A549 (cell line): ENCODE measurements at regions not wholly inside any gene's neighbourhood (a gene's known extent, or its start where the extent isn't known, plus 50 kb on each side); places are given as distances from the start of the nearest gene placed in this dataset.

Experiments
- ATAC-seq, 2 experiments: fragments of 200-7000 bp in 1 of 2; fragments of >200 bp in 1 of 2; cut with Nextera tagmentation in 1 of 2; cut with Tn5 transposase in 1 of 2; 3 replicates each; pipeline versions ENCODE4 v1.8.0 to v1.9.1; 2018 to 2020; ENCODE audit warnings: mild to moderate bottlenecking in 1 of 2, moderate library complexity in 1 of 2
- CTCF ChIA-PET: fragments of 300-600 bp; sonication (Branson Sonifier 250); formaldehyde crosslinking; extraction: SDS; loops from one replicate; lab custom pipeline; 2021; ENCODE audit warnings: antibody characterized with exemption, inconsistent platforms; lab: Yijun Ruan, JAX
- POLR2A ChIA-PET: fragments of 350-600 bp; formaldehyde crosslinking; extraction: SDS; loops from one replicate; lab custom pipeline; 2021; ENCODE audit warnings: antibody characterized with exemption, inconsistent platforms; lab: Yijun Ruan, JAX
- DNase-seq, 2 experiments: peaks; one replicate each; pipeline versions ENCODE4 v3.0.0 to v3.0.0-alpha.2; 2011 to 2016; ENCODE audit warnings: low read depth in 1 of 2, low spot score in 1 of 2
- FAIRE-seq: peaks from 2 replicates; lab custom pipeline; 2011; peaks lifted over from hg19 to GRCh38; lab: Jason Lieb, UNC
- H3K27ac ChIP-seq, 2 experiments: fragments of >200 bp; sonication (Bioruptor Twin); formaldehyde crosslinking; 3 replicates each; pipeline ENCODE4 v1.5.1; 2016 to 2017
- H3K4me1 ChIP-seq: fragments of >200 bp; sonication (Bioruptor Twin); formaldehyde crosslinking; 3 replicates; pipeline ENCODE4 v1.6.1; 2016
- H3K4me2 ChIP-seq: fragments of >200 bp; sonication (Bioruptor Twin); formaldehyde crosslinking; 3 replicates; pipeline ENCODE4 v1.6.1; 2016
- H3K4me3 ChIP-seq: fragments of >200 bp; sonication (Bioruptor Twin); formaldehyde crosslinking; 3 replicates; pipeline ENCODE4 v1.5.1; 2016
- H3K9me3 ChIP-seq: fragments of >200 bp; sonication (Bioruptor Twin); formaldehyde crosslinking; 3 replicates; pipeline ENCODE4 v1.6.1; 2016
- BHLHE40 ChIP-seq: IDR thresholded peaks from 2 replicates; pipeline ENCODE4 v1.6.1; 2012; ENCODE audit warnings: low read depth, low read length, inconsistent platforms
- CEBPB ChIP-seq, 2 experiments: fragments of >200 bp in 1 of 2; sonication (Bioruptor Twin) in 1 of 2; formaldehyde crosslinking in 1 of 2; IDR thresholded peaks; 2 replicates each; pipeline ENCODE4 v1.6.1; 2012 to 2016
- CHD2 ChIP-seq: fragments of 150-350 bp; IDR thresholded peaks from 2 replicates; pipeline ENCODE4 v1.6.1; 2014; ENCODE audit warnings: low read length; ENCODE audit not compliant: partially characterized antibody
- CTCF ChIP-seq: fragments of >200 bp; sonication (Bioruptor Twin); formaldehyde crosslinking; IDR thresholded peaks from 3 replicates; pipeline ENCODE4 v1.5.1; 2016
- EP300 ChIP-seq, 2 experiments: fragments of >200 bp; sonication (Bioruptor Twin); formaldehyde crosslinking; IDR thresholded peaks; 2 replicates in 1 of 2; 3 replicates in 1 of 2; pipeline ENCODE4 v1.6.1; 2016 to 2017
- FOSL2 ChIP-seq, 2 experiments: fragments of 450-650 bp in 1 of 2; fragments of >200 bp in 1 of 2; sonication (Bioruptor Twin) in 1 of 2; formaldehyde crosslinking; IDR thresholded peaks; 2 replicates each; pipeline versions ENCODE4 v1.5.0 to v1.6.1; 2016 to 2020; ENCODE audit warnings: mild to moderate bottlenecking in 1 of 2, moderate library complexity in 1 of 2
- GATA3 ChIP-seq: IDR thresholded peaks from 2 replicates; pipeline ENCODE4 v1.6.1; 2012; ENCODE audit warnings: borderline replicate concordance
- HEYL ChIP-seq: fragments of 250-450 bp; sonication (Bioruptor Pico); IDR thresholded peaks from 2 replicates; pipeline ENCODE4 v1.8.0; 2021; ENCODE audit warnings: mild to moderate bottlenecking, moderate library complexity
- JUNB ChIP-seq: fragments of >200 bp; sonication (Bioruptor Twin); formaldehyde crosslinking; IDR thresholded peaks from 2 replicates; pipeline ENCODE4 v1.6.1; 2016
- KDM5A ChIP-seq: fragments of 200-600 bp; sonication (generic); IDR thresholded peaks from 2 replicates; pipeline ENCODE4 v1.6.1; 2016; ENCODE audit warnings: antibody characterized with exemption, mild to moderate bottlenecking
- NFE2L2 ChIP-seq: fragments of 150-350 bp; conservative IDR thresholded peaks from 2 replicates; pipeline ENCODE4 v1.6.1; 2014; ENCODE audit warnings: low read length
- NR3C1 ChIP-seq: fragments of >200 bp; sonication (Bioruptor Twin); formaldehyde crosslinking; IDR thresholded peaks from 3 replicates; pipeline ENCODE4 v1.6.1; 2017
- RAD21 ChIP-seq, 2 experiments: fragments of >200 bp in 1 of 2; sonication (Bioruptor Twin) in 1 of 2; formaldehyde crosslinking in 1 of 2; IDR thresholded peaks in 1 of 2; conservative IDR thresholded peaks in 1 of 2; 2 replicates in 1 of 2; 3 replicates in 1 of 2; pipeline ENCODE4 v1.6.1; 2012 to 2018; ENCODE audit warnings: inconsistent platforms in 1 of 2
- REST ChIP-seq: fragments of 200-600 bp; sonication (generic); IDR thresholded peaks from 2 replicates; pipeline ENCODE4 v1.6.1; 2016; ENCODE audit warnings: antibody characterized with exemption, mild to moderate bottlenecking, moderate library complexity
- ZC3H11A ChIP-seq: fragments of 450-650 bp; IDR thresholded peaks from 2 replicates; pipeline ENCODE4 v1.6.1; 2014; ENCODE audit warnings: antibody characterized with exemption, mild to moderate bottlenecking
- ZFP36 ChIP-seq: fragments of 450-650 bp; IDR thresholded peaks from 2 replicates; pipeline ENCODE4 v1.6.1; 2014; ENCODE audit warnings: borderline replicate concordance; ENCODE audit not compliant: partially characterized antibody
- WGBS: methylation state at CpG from one replicate; pipeline ENCODE4 v1.1.6; 2017; ENCODE audit errors: missing lambda C conversion rate; 5-methylcytosine and 5-hydroxymethylcytosine counted together
- TF ChIP-seq, protein P1 (sequence below): fragments of 250-450 bp; sonication (Bioruptor Pico); IDR thresholded peaks from 2 replicates; pipeline ENCODE4 v1.5.0; 2021; ENCODE audit warnings: mild to moderate bottlenecking, moderate library complexity, borderline replicate concordance
- TF ChIP-seq, protein P2 (sequence below): IDR thresholded peaks from 2 replicates; pipeline ENCODE4 v1.6.1; 2012
- TF ChIP-seq, protein P3 (sequence below): IDR thresholded peaks from 2 replicates; pipeline ENCODE4 v1.6.1; 2012

DNA sequence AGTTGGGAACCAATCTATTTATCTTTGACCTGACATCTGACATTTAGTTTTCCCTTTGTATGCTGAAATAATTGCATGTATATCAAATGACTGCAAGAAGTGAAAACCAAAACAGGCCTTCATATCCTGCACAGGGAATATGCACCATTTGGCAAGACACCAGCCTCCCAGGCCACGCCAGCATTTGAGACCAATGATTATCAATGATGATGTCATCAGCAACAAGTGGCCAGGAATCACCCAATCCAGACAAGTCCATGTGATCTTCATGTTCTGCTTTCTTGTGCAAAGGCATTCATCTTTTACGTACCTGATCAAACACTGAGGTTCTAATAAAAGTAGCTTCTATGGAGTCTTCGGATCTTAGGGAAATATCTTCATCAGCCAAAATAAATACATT, 107.4 kb upstream of the TENT5A start:
- ATAC-seq: no peak
- CTCF ChIA-PET: no interaction called here
- no peak for FAIRE-seq
- no peak overlapping the region for H3K27ac ChIP-seq
- no peaks in the 10 kb centered on the region for H3K9me3 ChIP-seq
- POLR2A ChIA-PET: no interaction called here
- 77% methylated on average over 3 of the region's 3 CpGs for WGBS
- TF ChIP-seq CHD2 (no peak), ZFP36 (no peak), NFE2L2 (no peak), RAD21 (conservative IDR thresholded peaks at IDR 0.05 in 1 of 2, IDR thresholded peaks at IDR 0.05 in 1 of 2) (no peak), HEYL (CRISPR knock-in tag) (no peak), BHLHE40 (no peak)
- TF ChIP-seq, protein P1, sequence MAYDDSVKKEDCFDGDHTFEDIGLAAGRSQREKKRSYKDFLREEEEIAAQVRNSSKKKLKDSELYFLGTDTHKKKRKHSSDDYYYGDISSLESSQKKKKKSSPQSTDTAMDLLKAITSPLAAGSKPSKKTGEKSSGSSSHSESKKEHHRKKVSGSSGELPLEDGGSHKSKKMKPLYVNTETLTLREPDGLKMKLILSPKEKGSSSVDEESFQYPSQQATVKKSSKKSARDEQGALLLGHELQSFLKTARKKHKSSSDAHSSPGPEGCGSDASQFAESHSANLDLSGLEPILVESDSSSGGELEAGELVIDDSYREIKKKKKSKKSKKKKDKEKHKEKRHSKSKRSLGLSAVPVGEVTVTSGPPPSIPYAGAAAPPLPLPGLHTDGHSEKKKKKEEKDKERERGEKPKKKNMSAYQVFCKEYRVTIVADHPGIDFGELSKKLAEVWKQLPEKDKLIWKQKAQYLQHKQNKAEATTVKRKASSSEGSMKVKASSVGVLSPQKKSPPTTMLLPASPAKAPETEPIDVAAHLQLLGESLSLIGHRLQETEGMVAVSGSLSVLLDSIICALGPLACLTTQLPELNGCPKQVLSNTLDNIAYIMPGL (CRISPR knock-in tag): no peak
- no peak overlapping the region for H3K4me3 ChIP-seq
- H3K4me1 ChIP-seq: no peaks in the 10 kb centered on the region
- DNase-seq: no peak
- no peak overlapping the region for H3K4me2 ChIP-seq

GRCh38 chr6:81857812-81858211, 105.3 kb upstream of the TENT5A start:
- ChIA-PET CTCF (interaction anchor here (0.7 kb wide), 1 partner anchor 40 kb away, joined by 3 read pairs; no protein-coding TSS in a partner anchor), POLR2A (no interaction called here)
- ATAC-seq (no peak), DNase-seq (no peak), FAIRE-seq (no peak)
- Histone ChIP-seq H3K4me2 (no peak overlapping the region), H3K27ac (no peak overlapping the region), H3K4me3 (no peak overlapping the region), H3K4me1 (no peaks in the 10 kb centered on the region), H3K9me3 (no peaks in the 10 kb centered on the region)
- TF ChIP-seq CHD2 (no peak), NFE2L2 (no peak), KDM5A (no peak), CTCF (no peak), JUNB (no peak), CEBPB (IDR thresholded peaks at IDR 0.05) (no peak)
- TF ChIP-seq, protein P2, sequence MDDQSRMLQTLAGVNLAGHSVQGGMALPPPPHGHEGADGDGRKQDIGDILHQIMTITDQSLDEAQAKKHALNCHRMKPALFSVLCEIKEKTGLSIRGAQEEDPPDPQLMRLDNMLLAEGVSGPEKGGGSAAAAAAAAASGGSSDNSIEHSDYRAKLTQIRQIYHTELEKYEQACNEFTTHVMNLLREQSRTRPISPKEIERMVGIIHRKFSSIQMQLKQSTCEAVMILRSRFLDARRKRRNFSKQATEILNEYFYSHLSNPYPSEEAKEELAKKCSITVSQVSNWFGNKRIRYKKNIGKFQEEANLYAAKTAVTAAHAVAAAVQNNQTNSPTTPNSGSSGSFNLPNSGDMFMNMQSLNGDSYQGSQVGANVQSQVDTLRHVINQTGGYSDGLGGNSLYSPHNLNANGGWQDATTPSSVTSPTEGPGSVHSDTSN: no peak

DNA sequence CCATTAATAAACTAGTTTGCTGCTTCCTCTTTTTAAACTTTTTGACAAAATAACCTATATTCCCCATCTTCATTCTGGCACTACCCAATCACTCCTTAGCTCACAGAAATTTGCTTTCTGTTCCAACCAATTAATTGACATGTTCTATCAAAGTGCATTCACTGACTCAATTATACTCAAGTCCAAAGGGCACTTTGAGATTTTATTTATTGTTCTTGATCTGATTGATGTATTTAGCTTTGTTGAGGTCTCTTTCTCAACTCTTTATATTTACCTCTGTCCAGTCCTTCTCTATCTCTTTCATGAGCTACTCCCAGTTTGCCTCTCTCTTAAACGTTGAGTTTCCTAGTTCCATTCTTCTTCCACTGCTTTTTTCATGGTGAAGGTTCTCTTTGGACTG, 104.4 kb upstream of the TENT5A start:
- CTCF ChIA-PET: interaction anchor here (0.9 kb wide), 1 partner anchor 103 kb away, joined by 3 read pairs; no protein-coding TSS in a partner anchor

More for the DNA sequence above, 104.4 kb upstream of the TENT5A start:
- Histone ChIP-seq H3K4me1 (no peaks in the 10 kb centered on the region), H3K27ac (no peak overlapping the region), H3K4me3 (no peak overlapping the region), H3K9me3 (no peaks in the 10 kb centered on the region), H3K4me2 (no peak overlapping the region)
- TF ChIP-seq, protein P2: no peak
- TF ChIP-seq CEBPB (IDR thresholded peaks at IDR 0.05) (no peak), EP300 (IDR thresholded peaks at IDR 0.05) (no peak), REST (no peak), GATA3 (no peak), FOSL2 (IDR thresholded peaks at IDR 0.05) (no peak), FOSL2 (CRISPR knock-in tag; IDR thresholded peaks at IDR 0.05) (no peak), NR3C1 (no peak), ZC3H11A (no peak)
- TF ChIP-seq, protein P3, sequence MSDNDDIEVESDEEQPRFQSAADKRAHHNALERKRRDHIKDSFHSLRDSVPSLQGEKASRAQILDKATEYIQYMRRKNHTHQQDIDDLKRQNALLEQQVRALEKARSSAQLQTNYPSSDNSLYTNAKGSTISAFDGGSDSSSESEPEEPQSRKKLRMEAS: no peak
- no peak for DNase-seq
- POLR2A ChIA-PET: no interaction called here
- FAIRE-seq: no peak
- ATAC-seq: no peak
- WGBS: 10% methylated on average over 1 of the region's 1 CpG
